C4-2B (cell line): ENCODE measurements at regions not wholly inside any gene's neighbourhood (a gene's known extent, or its start where the extent isn't known, plus 50 kb on each side); places are given as distances from the start of the nearest gene placed in this dataset.

Experiments
- CTCF ChIP-seq: fragments of 450-650 bp; conservative IDR thresholded peaks from 2 replicates; pipeline ENCODE4 v1.5.1; 2017; ENCODE audit warnings: mild to moderate bottlenecking
- ZFX ChIP-seq: fragments of 450-650 bp; IDR thresholded peaks from 2 replicates; pipeline ENCODE4 v1.6.1; 2017

DNA sequence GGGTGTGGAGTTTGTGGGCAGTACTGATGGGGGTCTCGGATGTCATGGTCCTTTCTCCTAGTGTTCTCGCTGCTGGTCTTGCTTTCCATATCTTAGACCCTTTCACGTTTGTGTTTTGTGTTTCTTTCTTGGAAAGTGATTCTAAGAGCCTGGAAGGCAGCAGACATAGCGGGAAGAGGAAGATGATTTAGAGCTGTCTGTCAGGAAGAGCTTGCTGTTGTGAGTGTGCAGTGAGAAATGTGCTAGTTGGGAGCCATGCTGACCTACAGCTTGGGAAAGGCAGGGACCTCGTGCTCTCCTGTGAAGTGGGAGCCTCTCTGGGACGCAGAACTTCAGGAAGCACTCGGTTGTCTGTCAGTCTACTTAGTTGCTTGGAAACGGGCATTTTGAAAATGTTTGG lies 122.2 kb downstream of the ZNF518B start:
- TF ChIP-seq CTCF, result no peak
- no peak for TF ChIP-seq ZFX
